ENCODE measurements at regions not wholly inside any gene's neighbourhood (a gene's known extent, or its start where the extent isn't known, plus 50 kb on each side); places are given as distances from the start of the nearest gene placed in this dataset.

DNA sequence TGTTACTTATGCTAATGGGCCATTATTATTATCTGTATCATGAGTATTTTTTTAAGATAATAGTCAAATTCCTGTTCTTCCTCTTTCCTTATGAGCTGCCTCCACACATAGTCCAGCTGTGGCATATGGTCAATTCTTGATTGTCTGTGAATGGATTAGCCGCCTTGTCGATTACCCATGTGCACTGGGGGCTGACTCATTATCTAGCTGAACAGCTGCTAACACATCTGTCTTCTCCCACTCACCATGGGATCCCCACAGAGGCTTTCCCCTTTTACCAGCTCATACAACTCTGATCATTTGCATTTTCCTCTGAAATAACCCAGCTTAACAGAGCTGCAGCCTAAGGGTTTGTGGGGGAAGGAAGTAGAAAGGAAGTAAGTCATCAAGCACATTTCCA is 915.0 kb downstream of the CDH11 start:
- intact Hi-C loops (cut with DNase I): no loop called here
- DNase-seq: no peak

DNA sequence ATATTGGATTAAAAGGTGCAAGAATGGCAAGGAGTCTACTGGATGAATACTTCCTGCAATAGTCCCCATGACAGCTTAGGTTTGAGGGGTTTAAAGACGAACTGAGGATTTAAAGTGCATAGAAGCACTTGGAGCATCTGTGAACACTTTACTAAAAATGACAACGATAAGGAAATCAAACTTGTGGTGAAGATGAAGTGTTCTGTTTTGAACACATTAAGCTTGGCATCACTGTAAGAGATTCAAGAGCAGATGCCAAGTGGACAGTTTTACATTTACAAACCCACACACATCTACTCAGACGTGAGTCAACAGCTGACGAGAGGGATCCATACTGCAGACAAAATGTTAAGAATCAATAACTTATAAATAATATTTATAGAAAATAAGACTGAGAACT is 918.7 kb downstream of the CDH11 start:
- no peak for DNase-seq
- intact Hi-C loops (cut with DNase I): no loop called here

DNA sequence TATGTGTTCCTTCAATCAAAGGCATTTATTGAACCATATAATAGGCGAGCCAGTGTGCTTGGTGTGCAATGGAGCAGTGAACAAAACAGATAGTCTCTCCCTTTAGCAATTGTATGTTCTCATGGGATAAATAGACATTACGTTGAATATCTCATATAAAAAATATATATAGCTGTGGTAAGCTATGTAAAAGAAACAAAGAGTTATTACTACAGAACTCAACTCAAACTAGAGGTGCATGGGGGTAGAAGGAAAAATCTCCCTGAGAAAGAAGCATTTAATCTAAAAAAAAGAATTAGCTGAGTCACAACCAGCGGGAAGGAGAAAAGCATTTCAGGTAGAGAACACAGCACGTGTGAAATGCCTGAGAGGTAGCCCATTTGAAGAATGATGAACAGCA is 919.3 kb downstream of the CDH11 start:
- no peak for DNase-seq
- intact Hi-C loops (cut with DNase I): no loop called here

DNA sequence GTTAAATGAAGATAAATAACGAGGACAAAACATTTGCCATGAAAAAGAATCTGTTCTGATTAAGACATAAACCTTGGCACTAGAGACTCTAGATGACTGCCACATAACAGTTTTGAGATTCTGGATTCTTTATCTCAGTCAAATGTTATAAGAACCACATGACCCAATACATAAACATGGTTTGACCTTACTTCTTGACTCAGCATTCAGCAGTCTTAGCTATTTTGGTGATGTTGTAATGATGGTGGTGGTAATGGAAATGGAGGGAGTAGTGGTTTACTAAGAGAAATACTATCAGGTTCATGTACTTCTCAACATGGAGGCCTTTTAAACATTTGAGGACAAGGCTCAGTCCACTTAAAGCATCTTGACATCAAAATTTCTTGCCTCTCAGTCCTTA is 925.4 kb downstream of the CDH11 start:
- DNase-seq: no peak
- intact Hi-C loops (cut with DNase I): no loop called here

DNA sequence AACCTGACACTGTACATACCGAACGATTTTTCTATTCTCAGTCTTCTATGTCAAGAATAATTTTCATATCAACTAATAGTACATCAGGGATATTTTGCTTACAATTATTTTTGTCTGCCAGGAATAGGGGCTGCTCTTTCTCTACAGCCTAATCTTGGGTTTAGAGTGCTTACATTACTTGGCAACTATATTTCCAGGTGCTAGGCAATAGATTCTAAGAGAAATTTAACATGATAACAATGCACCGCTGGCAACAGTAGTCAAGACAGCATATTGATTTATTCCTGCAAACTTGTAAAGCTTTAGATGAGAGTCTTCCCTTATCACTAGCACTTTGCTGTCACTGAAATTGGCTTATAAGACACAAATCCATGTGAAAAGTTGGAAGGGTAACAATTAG is 935.9 kb downstream of the CDH11 start:
- intact Hi-C loops (cut with DNase I): no loop called here
- DNase-seq: no peak

DNA sequence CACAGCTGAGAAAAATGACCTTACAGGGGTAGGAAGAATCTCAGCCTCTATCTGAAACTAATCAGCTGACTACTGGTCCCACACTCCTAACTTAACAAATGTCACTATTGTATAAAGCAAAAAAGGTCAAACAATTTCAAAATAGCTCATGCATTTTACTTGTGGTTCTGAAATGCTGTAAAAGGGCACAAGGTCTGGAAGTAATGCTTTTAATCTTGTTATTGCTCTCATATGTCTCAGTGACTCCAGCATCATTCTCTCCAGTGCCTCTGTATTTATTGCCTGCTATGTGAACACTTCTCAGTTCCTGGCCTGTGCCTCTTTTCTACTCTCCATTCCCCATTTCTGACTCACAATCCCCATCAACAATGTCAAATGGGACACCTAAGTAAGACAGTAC is 937.7 kb downstream of the CDH11 start:
- intact Hi-C loops (cut with DNase I): no loop called here
- no peak for DNase-seq

DNA sequence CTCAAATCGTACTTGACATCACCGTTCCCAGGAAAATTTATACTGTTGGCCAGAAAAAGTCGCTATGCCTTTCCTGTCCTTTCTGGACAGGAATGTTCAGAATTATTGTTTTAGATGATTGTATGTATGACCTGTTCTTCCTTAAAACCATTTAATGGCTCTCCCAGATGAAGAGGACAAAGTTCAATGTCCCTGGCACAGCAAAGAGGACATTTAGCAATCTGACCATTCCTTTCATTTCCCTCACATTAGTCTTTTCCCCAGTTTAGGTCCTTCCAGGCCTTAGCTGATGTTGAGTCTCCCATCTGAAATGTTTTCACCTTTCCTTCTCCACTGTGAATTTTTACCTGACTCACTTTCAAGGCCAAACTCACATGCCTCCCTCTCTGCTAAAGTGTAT is 938.9 kb downstream of the CDH11 start:
- intact Hi-C loops (cut with DNase I): no loop called here
- DNase-seq: no peak

DNA sequence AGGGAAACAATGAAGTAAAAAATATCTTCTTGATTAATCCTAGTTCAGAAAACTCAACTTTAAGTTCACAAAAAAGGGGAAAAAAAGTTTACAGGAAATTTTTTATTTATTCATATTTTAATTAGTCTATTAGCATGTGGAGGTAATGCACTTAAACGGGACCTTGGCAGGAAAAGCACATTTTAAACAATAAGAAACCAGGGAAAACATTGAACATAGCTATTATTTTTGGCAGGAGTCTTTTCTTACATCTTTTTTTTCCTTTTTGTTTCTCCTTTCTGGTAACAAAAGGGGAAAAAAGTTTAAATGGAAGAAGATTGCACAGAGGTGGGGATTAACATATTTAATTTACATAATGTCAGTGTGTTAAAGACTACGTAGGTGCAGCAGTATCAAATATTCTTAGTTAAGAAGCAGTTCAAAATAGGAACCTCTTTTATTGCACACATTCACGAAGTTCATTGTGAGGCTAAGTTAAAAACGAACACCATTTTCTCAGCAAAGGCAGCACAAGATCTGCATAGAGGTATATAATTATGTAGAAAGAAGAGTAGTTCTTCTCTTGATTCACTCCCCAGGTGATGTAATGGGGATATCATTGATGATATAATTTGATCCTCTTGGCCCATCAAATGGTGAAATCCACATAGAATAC is 940.5 kb downstream of the CDH11 start:
- no peak for DNase-seq
- intact Hi-C loops (cut with DNase I): no loop called here

DNA sequence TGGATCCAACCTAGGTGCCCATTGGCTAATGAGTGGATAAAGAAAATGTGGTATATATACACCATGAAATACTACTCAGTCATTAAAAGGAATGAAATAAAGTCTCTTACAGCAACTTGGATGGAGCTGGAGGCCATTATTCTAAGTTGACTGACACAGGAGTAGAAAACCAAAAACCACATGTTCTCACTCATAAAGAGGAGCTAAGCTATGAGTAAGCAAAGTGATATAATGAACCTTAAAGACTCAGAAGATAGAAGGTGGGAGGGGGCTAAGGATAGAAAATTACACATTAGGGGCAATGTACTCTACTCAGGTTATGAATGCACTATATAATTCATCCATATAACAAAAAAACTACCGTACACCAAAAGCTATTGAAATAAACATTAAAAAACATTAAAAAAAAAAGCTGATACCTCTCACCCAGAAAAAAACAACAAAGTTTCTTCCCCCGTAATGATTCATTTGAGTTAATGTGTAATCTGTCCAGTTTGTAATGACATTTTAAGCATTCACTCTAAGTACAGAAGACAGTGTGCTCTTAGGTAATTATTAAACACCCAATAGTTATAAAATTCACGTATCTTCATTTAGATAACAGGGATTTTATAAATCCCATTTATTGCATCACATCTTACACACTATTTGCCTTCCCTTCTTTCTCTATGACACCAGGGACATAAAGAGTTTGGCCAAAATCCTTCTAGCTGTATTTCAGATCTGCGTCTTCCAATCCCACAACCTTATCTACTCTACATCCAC is 941.5 kb downstream of the CDH11 start:
- DNase-seq: no peak
- intact Hi-C loops (cut with DNase I): no loop called here

DNA sequence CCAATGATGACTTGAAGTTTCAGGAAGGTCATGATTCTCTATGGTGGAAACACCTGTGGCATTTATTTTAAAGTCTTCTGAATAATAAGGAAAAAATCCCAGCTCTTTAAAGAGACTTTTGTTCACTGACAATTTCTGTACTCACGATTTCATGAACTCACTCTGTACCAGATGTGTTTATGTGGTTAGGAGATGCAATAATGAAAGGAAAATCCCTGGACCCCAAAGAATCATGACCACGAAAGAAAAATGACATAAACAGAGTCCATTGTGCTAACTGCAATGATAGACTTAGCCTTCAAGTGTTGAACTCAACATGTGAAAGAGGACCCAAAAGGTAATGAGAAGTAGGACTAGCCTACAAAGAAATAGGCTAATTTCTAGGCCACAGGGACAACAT is 947.5 kb downstream of the CDH11 start:
- intact Hi-C loops (cut with DNase I): no loop called here
- DNase-seq: no peak

DNA sequence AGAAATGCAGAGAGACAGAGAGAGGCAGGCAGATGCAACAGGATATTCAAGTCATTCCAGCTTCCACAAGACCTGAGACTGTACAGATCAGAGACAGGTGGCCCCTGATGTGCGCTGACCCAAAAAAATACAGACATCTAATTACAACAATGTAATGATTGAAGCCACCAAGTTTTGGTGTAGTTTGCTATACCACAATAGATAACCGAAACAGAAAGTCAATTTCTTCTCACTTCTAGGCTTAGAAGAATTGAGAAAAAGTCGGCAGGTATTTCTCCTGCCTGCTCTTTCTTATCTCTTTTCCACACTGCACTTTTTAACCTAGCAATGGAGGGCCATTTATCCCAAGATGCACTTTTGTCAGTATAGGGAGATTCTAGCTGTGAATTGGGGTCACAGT is 949.2 kb downstream of the CDH11 start:
- DNase-seq: no peak
- intact Hi-C loops (cut with DNase I): no loop called here

DNA sequence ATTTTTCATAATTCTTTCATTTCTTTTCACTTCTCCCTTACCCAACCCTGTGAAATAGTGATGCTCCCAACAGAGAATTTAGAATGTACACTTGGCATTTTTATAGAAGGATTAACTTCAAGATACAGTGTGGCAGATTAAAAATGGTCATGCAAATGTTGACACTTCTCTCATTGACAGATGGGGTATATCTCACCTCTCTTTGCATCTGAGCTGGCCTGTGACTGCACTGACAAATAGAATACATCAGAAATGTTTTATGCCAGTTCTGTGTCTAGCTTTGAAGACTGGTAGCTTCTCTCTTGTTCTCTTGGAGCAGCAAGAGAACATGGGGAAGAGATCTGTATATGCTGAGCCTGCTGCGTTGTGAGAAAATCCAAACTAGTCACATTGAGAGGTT is 949.6 kb downstream of the CDH11 start:
- intact Hi-C loops (cut with DNase I): no loop called here

DNA sequence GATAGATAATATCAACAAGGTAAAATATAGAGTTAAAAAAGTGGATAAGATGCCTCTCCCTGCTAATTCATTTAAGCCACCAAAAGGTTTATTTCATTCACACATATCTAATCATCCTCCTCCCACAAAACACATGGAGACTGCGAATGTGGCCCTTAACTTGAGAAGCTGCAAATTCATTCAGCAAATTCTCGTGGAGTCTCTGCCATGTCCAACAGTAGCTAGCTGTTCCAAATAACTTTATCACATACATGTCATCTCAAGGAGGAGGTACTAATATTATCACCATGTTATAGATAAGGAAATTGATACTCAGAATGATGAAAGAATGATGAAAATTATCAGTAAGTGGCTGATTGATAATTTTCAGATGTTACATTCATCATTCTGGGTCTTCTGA is 950.2 kb downstream of the CDH11 start:
- intact Hi-C loops (cut with DNase I): no loop called here
- no peak for DNase-seq

More for the DNA sequence above, 949.6 kb downstream of the CDH11 start:
- no peak for DNase-seq

DNA sequence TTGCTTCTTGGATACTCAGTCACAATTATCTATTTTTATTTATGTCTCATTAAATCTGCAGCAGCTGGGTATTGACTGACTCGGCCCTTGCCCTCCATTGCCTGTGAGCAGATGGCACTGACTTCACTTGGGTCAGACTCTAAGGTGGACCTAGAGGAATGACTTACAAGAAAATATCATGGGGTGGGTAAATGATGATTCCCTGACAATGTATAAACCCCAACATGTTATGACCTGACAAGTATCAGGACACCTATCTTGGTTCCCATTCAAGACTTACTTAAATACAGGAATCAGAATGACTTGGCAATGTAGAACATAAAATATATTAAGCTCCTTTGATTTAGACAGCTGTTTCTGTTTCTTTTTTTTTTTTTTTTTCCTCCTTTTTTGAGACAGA is 953.5 kb downstream of the CDH11 start:
- intact Hi-C loops (cut with DNase I): no loop called here
- DNase-seq: no peak

DNA sequence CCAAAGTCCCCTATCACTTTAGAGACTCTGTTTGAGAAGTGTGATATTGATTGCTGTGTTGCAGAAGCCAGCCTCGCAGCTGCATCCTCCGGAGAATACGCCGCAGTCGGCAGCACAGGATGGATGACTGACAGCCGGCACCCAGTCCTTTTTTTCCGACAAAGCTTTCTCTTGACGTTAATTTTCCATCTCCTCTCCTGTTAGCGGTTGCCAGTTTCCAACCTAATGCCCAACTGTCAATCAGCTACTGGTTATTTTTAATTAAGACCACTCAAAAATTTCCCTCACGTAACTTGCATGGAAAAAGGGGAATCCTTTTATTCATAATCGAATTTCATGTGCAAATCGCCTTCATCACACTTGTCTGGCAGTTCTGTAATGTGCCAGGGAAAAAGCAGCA is 953.9 kb downstream of the CDH11 start:
- intact Hi-C loops (cut with DNase I): no loop called here
- DNase-seq: peak in 2 of 10 donors; percentile 64 to 70

DNA sequence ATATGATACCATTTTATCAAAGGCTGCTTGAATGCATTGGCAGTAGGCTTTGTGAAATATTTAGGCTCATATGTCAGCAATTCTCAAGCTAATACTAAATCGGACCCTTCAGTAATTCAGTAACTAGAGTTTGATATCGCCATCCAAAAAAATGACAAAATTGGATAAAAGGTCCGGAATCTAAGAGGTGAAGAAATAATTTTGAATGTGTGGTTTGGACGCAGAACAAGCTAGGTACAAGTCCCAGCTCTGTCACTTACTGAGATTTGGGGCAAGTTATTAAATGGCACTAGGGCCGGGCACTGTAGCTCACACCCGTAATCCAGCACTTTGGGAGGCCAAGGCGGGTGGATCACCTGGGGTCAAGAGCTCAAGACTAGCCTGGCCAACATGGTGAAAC is 956.5 kb downstream of the CDH11 start:
- intact Hi-C loops (cut with DNase I): no loop called here
- DNase-seq: peak in 1 of 10 donors; percentile 59

DNA sequence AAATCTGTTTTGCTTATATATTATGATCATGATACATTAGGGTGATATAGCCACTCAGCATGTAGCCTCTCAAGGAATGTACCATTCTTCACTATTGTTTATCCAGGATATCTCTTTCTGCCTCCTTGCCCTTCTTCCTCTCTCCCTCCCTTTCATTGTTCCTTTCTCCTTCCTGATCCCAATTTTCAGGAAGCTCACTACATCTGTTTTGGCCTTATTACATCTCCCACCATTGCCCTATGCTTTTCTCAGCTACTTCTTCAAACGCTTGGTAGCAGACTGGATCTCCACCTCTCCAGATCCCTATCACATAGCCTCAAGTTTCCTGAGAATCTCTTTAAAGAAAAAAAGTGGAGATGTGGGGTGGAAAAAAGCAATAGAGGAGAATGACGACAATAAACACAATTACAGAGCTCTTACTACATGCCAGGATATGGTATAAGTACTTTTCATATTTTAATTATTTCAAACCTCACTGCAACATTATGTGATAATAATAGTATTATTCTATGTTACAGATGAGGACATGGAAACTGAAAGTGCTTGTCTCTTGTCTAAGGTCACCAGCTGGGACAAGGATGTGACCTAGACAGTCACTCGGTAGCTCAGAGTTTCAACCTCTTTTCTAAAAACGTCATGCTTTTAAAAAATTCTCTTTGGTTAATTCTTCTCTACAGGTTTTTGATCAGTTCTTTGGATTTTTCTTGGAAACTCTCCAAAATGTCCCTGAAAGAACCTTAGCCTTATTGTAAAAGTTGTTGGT is 959.1 kb downstream of the CDH11 start:
- DNase-seq: no peak
- intact Hi-C loops (cut with DNase I): no loop called here

DNA sequence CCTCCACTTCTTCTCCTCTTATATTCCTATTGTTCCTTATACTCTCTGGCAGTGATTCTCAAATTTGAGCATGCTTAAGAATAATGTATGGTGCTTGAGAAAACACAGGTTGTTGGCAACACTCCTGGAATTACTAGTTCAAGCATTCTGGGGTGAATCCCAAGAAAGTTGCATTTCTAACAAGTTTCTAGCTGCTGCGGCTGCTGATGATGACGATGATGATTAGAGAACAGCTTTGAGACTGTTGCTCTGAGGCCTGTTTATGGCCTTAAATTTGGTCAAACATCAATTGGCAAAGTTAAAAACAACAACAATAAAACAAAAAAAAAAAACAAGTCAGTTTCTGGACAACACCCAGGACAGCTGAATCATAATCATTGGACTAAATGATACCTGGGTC is 961.9 kb downstream of the CDH11 start:
- DNase-seq: no peak
- intact Hi-C loops (cut with DNase I): no loop called here

DNA sequence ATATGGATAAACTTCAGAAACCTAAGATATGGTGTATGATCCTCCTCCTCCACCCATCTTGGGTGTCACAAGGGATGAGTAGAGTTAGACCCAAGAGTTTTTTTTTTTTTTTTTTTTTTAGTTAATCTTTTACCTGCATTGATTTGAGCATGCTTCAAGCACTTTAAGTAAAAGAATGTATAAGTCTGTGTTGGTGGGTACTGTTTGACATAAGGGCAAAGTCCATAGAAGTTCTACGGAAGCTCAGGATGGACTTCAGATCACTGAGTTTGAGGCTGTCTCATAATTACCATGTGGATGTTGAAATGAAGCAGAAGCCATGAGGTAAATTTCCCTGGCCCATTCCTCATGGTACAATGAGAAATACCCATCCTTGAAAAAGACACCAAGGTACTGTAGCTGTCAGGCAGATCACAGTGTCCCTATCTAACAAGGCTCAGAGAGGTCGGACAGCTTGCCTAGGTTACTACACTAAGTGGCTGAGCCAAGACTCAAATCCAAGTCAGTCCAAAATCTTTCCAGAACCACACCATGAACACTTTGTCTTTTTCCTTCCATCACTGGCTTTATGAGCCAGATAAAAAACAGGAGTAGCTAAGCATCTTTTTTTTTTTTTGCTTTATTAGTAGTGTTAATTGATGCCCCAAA is 962.8 kb downstream of the CDH11 start:
- no peak for DNase-seq
- intact Hi-C loops (cut with DNase I): no loop called here

DNA sequence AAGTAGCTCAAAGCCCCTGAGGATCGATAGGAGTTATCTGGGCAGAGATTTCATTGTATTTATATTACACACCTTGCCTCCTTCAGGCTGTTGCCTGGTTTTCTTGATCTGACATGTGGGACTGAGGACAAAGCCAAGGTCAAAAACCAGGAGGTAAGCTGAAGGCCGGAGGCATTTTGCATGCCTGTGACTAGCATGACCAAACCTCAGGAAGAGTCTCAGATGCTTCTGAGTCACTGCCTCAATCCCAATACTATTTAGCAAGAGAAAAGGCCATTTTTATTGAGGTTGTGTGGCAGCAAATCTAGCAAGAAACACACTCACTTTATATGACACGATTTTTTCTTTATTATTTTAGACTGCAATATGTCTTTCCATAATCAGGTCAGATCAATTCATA is 968.1 kb downstream of the CDH11 start:
- intact Hi-C loops (cut with DNase I): no loop called here
- no peak for DNase-seq

All from posterior cingulate gyrus (tissue), 11 donors.